Testis (tissue), 2 donors: ENCODE measurements at regions not wholly inside any gene's neighbourhood (a gene's known extent, or its start where the extent isn't known, plus 50 kb on each side); places are given as distances from the start of the nearest gene placed in this dataset.
"Not testable (repeated sequence)": the region's sequence is repeated elsewhere in the genome, so short reads cannot be mapped to it uniquely, and the experiment has no call there.

Experiments
- DNase-seq: peaks from one replicate; pipeline ENCODE4 v3.0.0-alpha.2; 2019
- H3K27ac ChIP-seq, 2 donors: fragments of 200-600 bp; sonication (generic); one replicate each; pipeline ENCODE4 v1.5.1; 2019
- H3K27me3 ChIP-seq: fragments of 200-600 bp; sonication (generic); one replicate; pipeline ENCODE4 v1.5.1; 2019
- H3K36me3 ChIP-seq: fragments of 200-600 bp; sonication (generic); one replicate; pipeline ENCODE4 v1.5.1; 2017; ENCODE audit warnings: low read depth; ENCODE audit errors: missing control alignments
- H3K4me1 ChIP-seq: fragments of 200-600 bp; sonication (generic); one replicate; pipeline ENCODE4 v1.5.1; 2019
- H3K4me3 ChIP-seq, 2 donors: fragments of 200-600 bp; sonication (generic); one replicate each; pipeline ENCODE4 v1.5.1; 2017 to 2019
- H3K9me3 ChIP-seq: fragments of 200-600 bp; sonication (generic); one replicate; pipeline ENCODE4 v1.5.1; 2017
- CTCF ChIP-seq, 3 experiments: fragments of 450-650 bp in 2 of 3; fragments of 200-600 bp in 1 of 3; sonication (generic) in 1 of 3; IDR thresholded peaks; one replicate each; pipeline ENCODE4 v1.5.1; 2016 to 2019; ENCODE audit warnings: antibody characterized with exemption in 3 of 3, mild to moderate bottlenecking in 2 of 3, moderate library complexity in 1 of 3
- POLR2A ChIP-seq: fragments of 450-650 bp; IDR thresholded peaks from one replicate; pipeline ENCODE4 v1.6.1; 2017; ENCODE audit warnings: antibody characterized with exemption, mild to moderate bottlenecking, moderate library complexity
- WGBS, 2 donors: methylation state at CpG; one replicate each; pipeline ENCODE4 v1.1.5; 2018; 5-methylcytosine and 5-hydroxymethylcytosine counted together
- intact Hi-C: fragments of 100-400 bp; cut with DNase I; formaldehyde crosslinking; loops from one replicate; pipeline ENCODE4 v1.15.1; 2023; ENCODE audit warnings: low total_unique reads

DNA sequence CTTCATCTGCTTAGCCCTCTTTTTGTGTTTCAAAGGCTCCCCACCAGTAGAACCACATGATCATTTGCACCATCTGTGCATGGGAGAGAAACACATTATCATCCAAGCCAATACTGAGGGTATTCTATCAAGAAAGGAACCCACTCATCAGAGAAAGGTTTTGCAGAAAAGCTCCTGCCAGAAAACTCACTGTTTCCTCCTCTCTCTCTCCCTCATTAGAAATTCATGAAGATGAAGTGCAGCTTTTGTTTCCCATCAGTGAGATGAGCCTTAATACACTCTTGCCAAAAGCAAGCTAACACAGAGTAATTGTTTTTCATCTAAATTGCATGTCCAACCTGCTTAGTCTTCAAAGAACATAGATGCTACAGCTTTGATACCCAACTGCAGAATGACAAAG is 142.4 kb upstream of the GRAMD2B start:
- Histone ChIP-seq H3K4me3 (no peak overlapping the region), H3K36me3 (no peaks in the 10 kb centered on the region), H3K9me3 (no peaks in the 10 kb centered on the region), H3K27ac (no peak overlapping the region), H3K27me3 (no peaks in the 10 kb centered on the region), H3K4me1 (no peaks in the 10 kb centered on the region)
- intact Hi-C loops, result no loop called here
- no peak for TF ChIP-seq POLR2A
- no peak for TF ChIP-seq CTCF (IDR thresholded peaks at IDR 0.05)
- DNase-seq, result no peak

- no peaks in the 10 kb centered on the region for H3K36me3 ChIP-seq
- H3K9me3 ChIP-seq, result no peaks in the 10 kb centered on the region
- H3K4me3 ChIP-seq, result no peak overlapping the region
- no peak for DNase-seq
- 85 to 89% methylated on average over 6 of the region's 6 CpGs for WGBS, 2 donors
- TF ChIP-seq CTCF (IDR thresholded peaks at IDR 0.05) (no peak), POLR2A (no peak)
- no peaks in the 10 kb centered on the region for H3K27me3 ChIP-seq
- no peak overlapping the region for H3K27ac ChIP-seq
- intact Hi-C loops, result no loop called here
- no peaks in the 10 kb centered on the region for H3K4me1 ChIP-seq
Measured at GRCh38 chr5:126284977-126285696, 138.1 kb upstream of the GRAMD2B start.

- H3K36me3 ChIP-seq, intact Hi-C loops, H3K27me3 ChIP-seq, H3K4me3 ChIP-seq, H3K27ac ChIP-seq, H3K4me1 ChIP-seq, DNase-seq, H3K9me3 ChIP-seq: not testable (repeated sequence)
- WGBS, 2 donors, result 88 to 97% methylated on average over 2 of the region's 3 CpGs
Measured at GRCh38 chr5:126296121-126296520, 127.1 kb upstream of the GRAMD2B start.

DNA sequence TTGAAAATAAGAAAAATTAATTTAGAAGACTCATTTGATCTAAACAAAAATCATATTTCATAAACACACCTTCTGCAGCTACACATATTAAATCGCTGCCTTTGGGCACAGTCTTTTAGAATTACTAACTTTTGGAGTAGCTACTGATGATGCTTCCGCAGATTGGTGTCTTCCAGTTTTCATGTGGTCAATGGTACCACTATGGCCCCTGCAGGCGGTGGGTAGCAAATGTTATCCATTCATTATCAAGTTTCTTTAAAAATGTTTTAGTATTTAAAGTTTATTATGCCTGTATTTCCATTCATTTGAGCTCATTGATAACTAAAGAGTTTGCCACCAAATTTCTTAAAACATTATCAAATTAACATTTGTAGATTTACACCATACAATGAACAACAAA is 122.9 kb upstream of the GRAMD2B start:
- H3K4me1 ChIP-seq, result no peaks in the 10 kb centered on the region
- WGBS, 2 donors, result 93 to 95% methylated on average over 3 of the region's 3 CpGs
- H3K4me3 ChIP-seq, result no peak overlapping the region
- intact Hi-C loops, result no loop called here
- no peaks in the 10 kb centered on the region for H3K27me3 ChIP-seq
- no peak overlapping the region for H3K27ac ChIP-seq
- H3K9me3 ChIP-seq, result no peaks in the 10 kb centered on the region
- DNase-seq, result no peak
- TF ChIP-seq POLR2A, result no peak
- no peak for TF ChIP-seq CTCF (IDR thresholded peaks at IDR 0.05)
- no peaks in the 10 kb centered on the region for H3K36me3 ChIP-seq

DNA sequence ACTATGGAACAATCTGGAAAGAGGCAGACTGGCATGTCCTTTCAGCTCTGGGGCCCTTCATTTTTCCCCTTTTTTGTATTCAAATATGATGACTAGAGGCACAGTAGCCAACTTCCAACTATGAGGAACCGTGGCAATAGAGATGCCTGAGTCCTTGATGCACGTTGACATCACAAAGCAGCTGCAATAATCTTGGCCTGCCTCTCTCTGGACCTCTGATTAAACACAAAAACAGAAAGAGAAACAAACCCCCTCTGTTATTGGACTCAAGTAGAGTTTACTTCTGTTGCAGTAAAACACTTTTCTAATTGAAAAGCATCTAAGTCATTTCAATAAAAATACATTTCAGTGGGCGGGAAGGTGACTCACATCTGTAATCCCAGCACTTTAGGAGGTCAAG is 122.2 kb upstream of the GRAMD2B start:
- intact Hi-C loops, result no loop called here
- no peak overlapping the region for H3K4me3 ChIP-seq
- DNase-seq, result no peak
- H3K36me3 ChIP-seq, result no peaks in the 10 kb centered on the region
- TF ChIP-seq POLR2A, result no peak
- TF ChIP-seq CTCF (IDR thresholded peaks at IDR 0.05), result no peak
- no peaks in the 10 kb centered on the region for H3K27me3 ChIP-seq
- H3K27ac ChIP-seq, result no peak overlapping the region
- 69 to 86% methylated on average over 3 of the region's 3 CpGs for WGBS, 2 donors
- no peaks in the 10 kb centered on the region for H3K4me1 ChIP-seq
- H3K9me3 ChIP-seq, result no peaks in the 10 kb centered on the region
